ENCODE measurements at regions not wholly inside any gene's neighbourhood (a gene's known extent, or its start where the extent isn't known, plus 50 kb on each side); places are given as distances from the start of the nearest gene placed in this dataset.

DNA sequence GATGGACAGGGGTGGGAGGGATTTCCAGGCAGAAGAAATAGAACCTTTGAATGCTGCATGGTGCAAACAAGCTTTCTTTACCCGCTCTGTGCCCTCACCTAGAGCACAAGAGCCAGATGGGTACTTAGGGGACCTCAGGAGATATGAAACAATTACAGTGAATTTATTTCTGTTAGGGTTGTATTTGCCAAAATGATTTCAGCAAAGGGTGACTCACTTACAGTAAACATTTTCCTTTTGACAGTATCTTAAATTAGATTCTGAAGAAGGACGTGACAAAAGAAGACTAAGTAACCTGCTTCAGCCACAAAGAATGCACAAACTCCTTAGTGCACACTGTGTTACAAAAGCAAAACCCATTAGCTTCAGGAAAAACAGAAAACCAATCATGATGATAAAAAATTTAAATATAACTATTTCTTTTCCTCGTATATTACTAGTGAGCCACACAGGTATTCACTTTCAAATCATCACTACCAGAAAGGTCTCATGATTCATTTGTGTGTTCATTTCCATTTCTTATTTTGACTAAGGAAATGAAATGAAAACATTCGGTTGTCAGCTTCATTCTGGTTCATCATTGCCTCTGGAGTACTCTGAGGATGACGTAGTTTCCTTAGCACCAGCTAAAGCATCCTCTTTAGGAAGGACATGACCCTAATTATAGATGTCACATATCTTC, 158.8 kb downstream of the NHLRC3 start:
- ChIA-PET POLR2A (no interaction called here), CTCF (no interaction called here)
- Histone ChIP-seq H3K27ac (ENCODE audit: low read length) (no peak overlapping the region), H3K4me3 (ENCODE audit: low read depth in 2 of 2, low read length in 2 of 2) (no peak overlapping the region), H3K36me3 (ENCODE audit: control insufficient read depth, insufficient read depth, low read length) (no peaks in the 10 kb centered on the region), H3K27me3 (ENCODE audit: control insufficient read depth, insufficient read depth, low read length) (no peaks in the 10 kb centered on the region), H3K9me3 (ENCODE audit: control insufficient read depth, insufficient read depth, low read depth, low read length) (no peaks in the 10 kb centered on the region), H3K4me1 (ENCODE audit: control insufficient read depth, insufficient read depth, low read length) (no peaks in the 10 kb centered on the region)
- intact Hi-C loops (cut with micrococcal nuclease; ENCODE audit: unreplicated experiment), result no loop called here
- BruUV-seq (replicated peaks), result no TSS peak
- no peak for ATAC-seq
- TF ChIP-seq, protein P1, sequence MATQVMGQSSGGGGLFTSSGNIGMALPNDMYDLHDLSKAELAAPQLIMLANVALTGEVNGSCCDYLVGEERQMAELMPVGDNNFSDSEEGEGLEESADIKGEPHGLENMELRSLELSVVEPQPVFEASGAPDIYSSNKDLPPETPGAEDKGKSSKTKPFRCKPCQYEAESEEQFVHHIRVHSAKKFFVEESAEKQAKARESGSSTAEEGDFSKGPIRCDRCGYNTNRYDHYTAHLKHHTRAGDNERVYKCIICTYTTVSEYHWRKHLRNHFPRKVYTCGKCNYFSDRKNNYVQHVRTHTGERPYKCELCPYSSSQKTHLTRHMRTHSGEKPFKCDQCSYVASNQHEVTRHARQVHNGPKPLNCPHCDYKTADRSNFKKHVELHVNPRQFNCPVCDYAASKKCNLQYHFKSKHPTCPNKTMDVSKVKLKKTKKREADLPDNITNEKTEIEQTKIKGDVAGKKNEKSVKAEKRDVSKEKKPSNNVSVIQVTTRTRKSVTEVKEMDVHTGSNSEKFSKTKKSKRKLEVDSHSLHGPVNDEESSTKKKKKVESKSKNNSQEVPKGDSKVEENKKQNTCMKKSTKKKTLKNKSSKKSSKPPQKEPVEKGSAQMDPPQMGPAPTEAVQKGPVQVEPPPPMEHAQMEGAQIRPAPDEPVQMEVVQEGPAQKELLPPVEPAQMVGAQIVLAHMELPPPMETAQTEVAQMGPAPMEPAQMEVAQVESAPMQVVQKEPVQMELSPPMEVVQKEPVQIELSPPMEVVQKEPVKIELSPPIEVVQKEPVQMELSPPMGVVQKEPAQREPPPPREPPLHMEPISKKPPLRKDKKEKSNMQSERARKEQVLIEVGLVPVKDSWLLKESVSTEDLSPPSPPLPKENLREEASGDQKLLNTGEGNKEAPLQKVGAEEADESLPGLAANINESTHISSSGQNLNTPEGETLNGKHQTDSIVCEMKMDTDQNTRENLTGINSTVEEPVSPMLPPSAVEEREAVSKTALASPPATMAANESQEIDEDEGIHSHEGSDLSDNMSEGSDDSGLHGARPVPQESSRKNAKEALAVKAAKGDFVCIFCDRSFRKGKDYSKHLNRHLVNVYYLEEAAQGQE (IDR thresholded peaks at IDR 0.05; ENCODE audit: insufficient read depth in 1 of 2, low read depth in 2 of 2, low read length in 1 of 2), result no peak
- no peak for TF ChIP-seq POLR2AphosphoS5 (IDR thresholded peaks at IDR 0.05; ENCODE audit: low read depth, low read length)
- no peak for TF ChIP-seq SIN3A (IDR thresholded peaks at IDR 0.05; ENCODE audit: borderline replicate concordance, insufficient read depth, low read depth, low read length)
- TF ChIP-seq TCF7L2 (IDR thresholded peaks at IDR 0.05; ENCODE audit: low read depth, low read length), result no peak
- TF ChIP-seq, protein P2, sequence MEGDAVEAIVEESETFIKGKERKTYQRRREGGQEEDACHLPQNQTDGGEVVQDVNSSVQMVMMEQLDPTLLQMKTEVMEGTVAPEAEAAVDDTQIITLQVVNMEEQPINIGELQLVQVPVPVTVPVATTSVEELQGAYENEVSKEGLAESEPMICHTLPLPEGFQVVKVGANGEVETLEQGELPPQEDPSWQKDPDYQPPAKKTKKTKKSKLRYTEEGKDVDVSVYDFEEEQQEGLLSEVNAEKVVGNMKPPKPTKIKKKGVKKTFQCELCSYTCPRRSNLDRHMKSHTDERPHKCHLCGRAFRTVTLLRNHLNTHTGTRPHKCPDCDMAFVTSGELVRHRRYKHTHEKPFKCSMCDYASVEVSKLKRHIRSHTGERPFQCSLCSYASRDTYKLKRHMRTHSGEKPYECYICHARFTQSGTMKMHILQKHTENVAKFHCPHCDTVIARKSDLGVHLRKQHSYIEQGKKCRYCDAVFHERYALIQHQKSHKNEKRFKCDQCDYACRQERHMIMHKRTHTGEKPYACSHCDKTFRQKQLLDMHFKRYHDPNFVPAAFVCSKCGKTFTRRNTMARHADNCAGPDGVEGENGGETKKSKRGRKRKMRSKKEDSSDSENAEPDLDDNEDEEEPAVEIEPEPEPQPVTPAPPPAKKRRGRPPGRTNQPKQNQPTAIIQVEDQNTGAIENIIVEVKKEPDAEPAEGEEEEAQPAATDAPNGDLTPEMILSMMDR (IDR thresholded peaks at IDR 0.05), result no peak
- no peak for DNase-seq (ENCODE audit: low read depth, low spot score)
- in situ Hi-C loops (cut with HindIII; ENCODE audit: low pct_unique_long_range_greater_than_20kb, low sequenced_read_pairs), result no loop called here

DNA sequence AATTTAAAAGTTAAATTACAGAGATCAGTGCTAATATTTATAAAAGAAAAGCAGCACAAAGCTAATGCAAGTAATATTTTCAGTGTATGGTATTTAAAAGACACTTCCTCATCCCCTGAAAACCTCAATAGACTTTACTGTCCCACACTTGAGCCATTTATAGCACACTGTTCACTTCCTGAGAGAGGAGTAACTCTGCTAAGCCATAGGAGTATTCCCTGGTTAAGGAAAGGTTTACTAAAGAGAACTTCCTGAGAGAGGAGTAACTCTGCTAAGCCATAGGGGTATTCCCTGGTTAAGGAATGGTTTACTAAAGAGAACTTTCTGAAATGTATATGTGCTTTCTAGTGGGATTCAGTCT, 159.4 kb downstream of the NHLRC3 start:
- Histone ChIP-seq H3K4me3 (ENCODE audit: low read depth in 2 of 2, low read length in 2 of 2) (no peak overlapping the region), H3K9me3 (ENCODE audit: control insufficient read depth, insufficient read depth, low read depth, low read length) (no peaks in the 10 kb centered on the region), H3K36me3 (ENCODE audit: control insufficient read depth, insufficient read depth, low read length) (no peaks in the 10 kb centered on the region), H3K4me1 (ENCODE audit: control insufficient read depth, insufficient read depth, low read length) (no peaks in the 10 kb centered on the region), H3K27me3 (ENCODE audit: control insufficient read depth, insufficient read depth, low read length) (no peaks in the 10 kb centered on the region), H3K27ac (ENCODE audit: low read length) (no peak overlapping the region)
- intact Hi-C loops (cut with micrococcal nuclease; ENCODE audit: unreplicated experiment), result no loop called here
- BruUV-seq (replicated peaks), result no TSS peak
- TF ChIP-seq, protein P2 (IDR thresholded peaks at IDR 0.05), result no peak
- TF ChIP-seq, protein P1 (IDR thresholded peaks at IDR 0.05; ENCODE audit: insufficient read depth in 1 of 2, low read depth in 2 of 2, low read length in 1 of 2), result no peak
- TF ChIP-seq SIN3A (IDR thresholded peaks at IDR 0.05; ENCODE audit: borderline replicate concordance, insufficient read depth, low read depth, low read length) (no peak), TCF7L2 (IDR thresholded peaks at IDR 0.05; ENCODE audit: low read depth, low read length) (no peak), POLR2AphosphoS5 (IDR thresholded peaks at IDR 0.05; ENCODE audit: low read depth, low read length) (no peak)
- ATAC-seq (no peak), DNase-seq (ENCODE audit: low read depth, low spot score) (no peak)
- in situ Hi-C loops (cut with HindIII; ENCODE audit: low pct_unique_long_range_greater_than_20kb, low sequenced_read_pairs), result no loop called here
- ChIA-PET POLR2A (no interaction called here), CTCF (no interaction called here)
